SK-N-SH treated with all-trans-retinoic acid at 6 μM for 48 hours (cell line): ENCODE measurements at regions not wholly inside any gene's neighbourhood (a gene's known extent, or its start where the extent isn't known, plus 50 kb on each side); places are given as distances from the start of the nearest gene placed in this dataset.

ENCODE experiments used
- BACH2 ChIP-seq: fragments of 250-450 bp; sonication (Bioruptor Pico); IDR thresholded peaks from 2 replicates; pipeline ENCODE4 v1.9.0; 2021; ENCODE audit warnings: mild to moderate bottlenecking, borderline replicate concordance
- CSDC2 ChIP-seq: fragments of 250-450 bp; sonication (Bioruptor Pico); IDR thresholded peaks from 2 replicates; pipeline ENCODE4 v1.5.0; 2020; ENCODE audit warnings: mild to moderate bottlenecking, moderate library complexity
- ISL1 ChIP-seq: fragments of 250-450 bp; sonication (Bioruptor Pico); IDR thresholded peaks from 2 replicates; pipeline ENCODE4 v2.1.2; 2022; ENCODE audit warnings: mild to moderate bottlenecking, moderate library complexity
- PPARA ChIP-seq: fragments of 250-450 bp; sonication (Bioruptor Pico); IDR thresholded peaks from 2 replicates; pipeline ENCODE4 v1.5.0; 2020; ENCODE audit warnings: mild to moderate bottlenecking, borderline replicate concordance
- SNAI2 ChIP-seq: fragments of 250-450 bp; sonication (Bioruptor Pico); IDR thresholded peaks from 2 replicates; pipeline ENCODE4 v1.5.0; 2020; ENCODE audit warnings: mild to moderate bottlenecking, moderate library complexity
- TCF4 ChIP-seq: fragments of 250-450 bp; sonication (Bioruptor Pico); IDR thresholded peaks from 2 replicates; pipeline ENCODE4 v1.8.0; 2021; ENCODE audit warnings: mild to moderate bottlenecking, moderate library complexity, borderline replicate concordance
- TOX ChIP-seq: fragments of 250-450 bp; sonication (Bioruptor Pico); IDR thresholded peaks from 2 replicates; pipeline ENCODE4 v1.8.0; 2021; ENCODE audit warnings: mild to moderate bottlenecking, moderate library complexity, borderline replicate concordance
- ZC3H10 ChIP-seq: fragments of 250-450 bp; sonication (Bioruptor Pico); IDR thresholded peaks from 2 replicates; pipeline ENCODE4 v1.5.1; 2021; ENCODE audit warnings: mild to moderate bottlenecking, moderate library complexity
- ZNF70 ChIP-seq: fragments of 450-650 bp; formaldehyde crosslinking; IDR thresholded peaks from 2 replicates; pipeline ENCODE4 v1.5.0; 2020; ENCODE audit warnings: mild to moderate bottlenecking, moderate library complexity
- TF ChIP-seq, protein P1 (sequence below): fragments of 250-450 bp; sonication (Bioruptor Pico); IDR thresholded peaks from 2 replicates; pipeline ENCODE4 v1.5.1; 2020; ENCODE audit warnings: low read depth, mild to moderate bottlenecking, moderate library complexity
- TF ChIP-seq, protein P2 (sequence below): fragments of 250-450 bp; sonication (Bioruptor Pico); IDR thresholded peaks from 2 replicates; pipeline ENCODE4 v1.8.0; 2021; ENCODE audit warnings: low read depth, mild to moderate bottlenecking, moderate library complexity, borderline replicate concordance
- TF ChIP-seq, protein P3 (sequence below): fragments of 250-450 bp; sonication (Bioruptor Pico); IDR thresholded peaks from 2 replicates; pipeline ENCODE4 v1.5.0; 2020; ENCODE audit warnings: mild to moderate bottlenecking, moderate library complexity
- TF ChIP-seq, protein P4 (sequence below): fragments of 250-450 bp; sonication (Bioruptor Pico); IDR thresholded peaks from 2 replicates; pipeline ENCODE4 v1.8.0; 2020; ENCODE audit warnings: mild to moderate bottlenecking, moderate library complexity, borderline replicate concordance

DNA sequence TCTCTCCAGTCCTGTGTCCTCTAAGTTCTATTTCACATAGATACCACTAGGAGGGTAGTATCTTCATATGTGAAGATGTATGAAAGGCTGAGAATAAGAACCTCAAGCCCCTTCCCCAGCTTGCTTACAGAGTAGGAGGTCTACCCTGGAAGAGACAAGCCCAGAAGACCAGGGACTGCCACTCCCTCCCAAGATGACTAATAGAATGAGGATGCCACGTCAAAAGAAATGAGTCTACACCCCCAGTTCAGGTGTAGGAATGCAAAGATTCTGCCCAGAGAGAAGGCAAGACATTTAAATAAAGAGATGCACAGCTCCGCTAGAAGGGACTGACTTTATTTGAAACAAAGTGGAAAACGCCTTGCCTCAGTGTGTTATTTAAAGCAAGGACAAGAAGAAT lies 1006.0 kb upstream of the USP15 start:
- TF ChIP-seq SNAI2 (CRISPR knock-in tag) (no peak), TCF4 (CRISPR knock-in tag) (no peak), ZC3H10 (no peak), TOX (CRISPR knock-in tag) (no peak), ZNF70 (CRISPR knock-in tag) (no peak), ISL1 (CRISPR knock-in tag) (no peak), CSDC2 (no peak), PPARA (no peak), BACH2 (CRISPR knock-in tag) (no peak)
- TF ChIP-seq, protein P1, sequence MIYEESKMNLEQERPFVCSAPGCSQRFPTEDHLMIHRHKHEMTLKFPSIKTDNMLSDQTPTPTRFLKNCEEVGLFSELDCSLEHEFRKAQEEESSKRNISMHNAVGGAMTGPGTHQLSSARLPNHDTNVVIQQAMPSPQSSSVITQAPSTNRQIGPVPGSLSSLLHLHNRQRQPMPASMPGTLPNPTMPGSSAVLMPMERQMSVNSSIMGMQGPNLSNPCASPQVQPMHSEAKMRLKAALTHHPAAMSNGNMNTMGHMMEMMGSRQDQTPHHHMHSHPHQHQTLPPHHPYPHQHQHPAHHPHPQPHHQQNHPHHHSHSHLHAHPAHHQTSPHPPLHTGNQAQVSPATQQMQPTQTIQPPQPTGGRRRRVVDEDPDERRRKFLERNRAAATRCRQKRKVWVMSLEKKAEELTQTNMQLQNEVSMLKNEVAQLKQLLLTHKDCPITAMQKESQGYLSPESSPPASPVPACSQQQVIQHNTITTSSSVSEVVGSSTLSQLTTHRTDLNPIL (CRISPR knock-in tag): no peak
- TF ChIP-seq, protein P2, sequence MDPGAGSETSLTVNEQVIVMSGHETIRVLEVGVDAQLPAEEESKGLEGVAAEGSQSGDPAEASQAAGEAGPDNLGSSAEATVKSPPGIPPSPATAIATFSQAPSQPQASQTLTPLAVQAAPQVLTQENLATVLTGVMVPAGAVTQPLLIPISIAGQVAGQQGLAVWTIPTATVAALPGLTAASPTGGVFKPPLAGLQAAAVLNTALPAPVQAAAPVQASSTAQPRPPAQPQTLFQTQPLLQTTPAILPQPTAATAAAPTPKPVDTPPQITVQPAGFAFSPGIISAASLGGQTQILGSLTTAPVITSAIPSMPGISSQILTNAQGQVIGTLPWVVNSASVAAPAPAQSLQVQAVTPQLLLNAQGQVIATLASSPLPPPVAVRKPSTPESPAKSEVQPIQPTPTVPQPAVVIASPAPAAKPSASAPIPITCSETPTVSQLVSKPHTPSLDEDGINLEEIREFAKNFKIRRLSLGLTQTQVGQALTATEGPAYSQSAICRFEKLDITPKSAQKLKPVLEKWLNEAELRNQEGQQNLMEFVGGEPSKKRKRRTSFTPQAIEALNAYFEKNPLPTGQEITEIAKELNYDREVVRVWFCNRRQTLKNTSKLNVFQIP: no peak
- TF ChIP-seq, protein P3, sequence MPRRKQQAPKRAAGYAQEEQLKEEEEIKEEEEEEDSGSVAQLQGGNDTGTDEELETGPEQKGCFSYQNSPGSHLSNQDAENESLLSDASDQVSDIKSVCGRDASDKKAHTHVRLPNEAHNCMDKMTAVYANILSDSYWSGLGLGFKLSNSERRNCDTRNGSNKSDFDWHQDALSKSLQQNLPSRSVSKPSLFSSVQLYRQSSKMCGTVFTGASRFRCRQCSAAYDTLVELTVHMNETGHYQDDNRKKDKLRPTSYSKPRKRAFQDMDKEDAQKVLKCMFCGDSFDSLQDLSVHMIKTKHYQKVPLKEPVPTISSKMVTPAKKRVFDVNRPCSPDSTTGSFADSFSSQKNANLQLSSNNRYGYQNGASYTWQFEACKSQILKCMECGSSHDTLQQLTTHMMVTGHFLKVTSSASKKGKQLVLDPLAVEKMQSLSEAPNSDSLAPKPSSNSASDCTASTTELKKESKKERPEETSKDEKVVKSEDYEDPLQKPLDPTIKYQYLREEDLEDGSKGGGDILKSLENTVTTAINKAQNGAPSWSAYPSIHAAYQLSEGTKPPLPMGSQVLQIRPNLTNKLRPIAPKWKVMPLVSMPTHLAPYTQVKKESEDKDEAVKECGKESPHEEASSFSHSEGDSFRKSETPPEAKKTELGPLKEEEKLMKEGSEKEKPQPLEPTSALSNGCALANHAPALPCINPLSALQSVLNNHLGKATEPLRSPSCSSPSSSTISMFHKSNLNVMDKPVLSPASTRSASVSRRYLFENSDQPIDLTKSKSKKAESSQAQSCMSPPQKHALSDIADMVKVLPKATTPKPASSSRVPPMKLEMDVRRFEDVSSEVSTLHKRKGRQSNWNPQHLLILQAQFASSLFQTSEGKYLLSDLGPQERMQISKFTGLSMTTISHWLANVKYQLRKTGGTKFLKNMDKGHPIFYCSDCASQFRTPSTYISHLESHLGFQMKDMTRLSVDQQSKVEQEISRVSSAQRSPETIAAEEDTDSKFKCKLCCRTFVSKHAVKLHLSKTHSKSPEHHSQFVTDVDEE: no peak
- TF ChIP-seq, protein P4, sequence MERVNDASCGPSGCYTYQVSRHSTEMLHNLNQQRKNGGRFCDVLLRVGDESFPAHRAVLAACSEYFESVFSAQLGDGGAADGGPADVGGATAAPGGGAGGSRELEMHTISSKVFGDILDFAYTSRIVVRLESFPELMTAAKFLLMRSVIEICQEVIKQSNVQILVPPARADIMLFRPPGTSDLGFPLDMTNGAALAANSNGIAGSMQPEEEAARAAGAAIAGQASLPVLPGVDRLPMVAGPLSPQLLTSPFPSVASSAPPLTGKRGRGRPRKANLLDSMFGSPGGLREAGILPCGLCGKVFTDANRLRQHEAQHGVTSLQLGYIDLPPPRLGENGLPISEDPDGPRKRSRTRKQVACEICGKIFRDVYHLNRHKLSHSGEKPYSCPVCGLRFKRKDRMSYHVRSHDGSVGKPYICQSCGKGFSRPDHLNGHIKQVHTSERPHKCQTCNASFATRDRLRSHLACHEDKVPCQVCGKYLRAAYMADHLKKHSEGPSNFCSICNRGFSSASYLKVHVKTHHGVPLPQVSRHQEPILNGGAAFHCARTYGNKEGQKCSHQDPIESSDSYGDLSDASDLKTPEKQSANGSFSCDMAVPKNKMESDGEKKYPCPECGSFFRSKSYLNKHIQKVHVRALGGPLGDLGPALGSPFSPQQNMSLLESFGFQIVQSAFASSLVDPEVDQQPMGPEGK (CRISPR knock-in tag): no peak
